H1 (cell line): ENCODE measurements at regions not wholly inside any gene's neighbourhood (a gene's known extent, or its start where the extent isn't known, plus 50 kb on each side); places are given as distances from the start of the nearest gene placed in this dataset.

Experiments used
- CTCF ChIA-PET: fragments of 300-600 bp; sonication (Branson Sonifier 250); formaldehyde crosslinking; loops from one replicate; lab custom pipeline; 2021; ENCODE audit not compliant: partially characterized antibody; lab: Charles Lee
- POLR2A ChIA-PET: fragments of 300-600 bp; sonication (Branson Sonifier 250); formaldehyde crosslinking; loops from one replicate; lab custom pipeline; 2021; ENCODE audit warnings: inconsistent platforms; ENCODE audit not compliant: partially characterized antibody; lab: Charles Lee
- DNase-seq, 2 experiments: peaks; one replicate each; pipeline versions ENCODE4 v3.0.0 to v3.0.0-alpha.2; 2010 to 2022; ENCODE audit warnings: low spot score in 2 of 2, low read depth in 1 of 2, mixed read lengths in 1 of 2
- FAIRE-seq: peaks from 2 replicates; lab custom pipeline; 2011; peaks lifted over from hg19 to GRCh38; lab: Jason Lieb, UNC
- H2AFZ ChIP-seq: 2 replicates; pipeline ENCODE4 v1.8.1; 2012; ENCODE audit warnings: low read length, inconsistent platforms
- H2AK5ac ChIP-seq: 2 replicates; pipeline ENCODE4 v1.6.1; 2013; ENCODE audit warnings: low read depth, low read length
- H2BK120ac ChIP-seq: replicated peaks from 2 replicates; pipeline ENCODE3; 2013; ENCODE audit warnings: low read depth, low read length, inconsistent platforms
- H2BK12ac ChIP-seq: 2 replicates; pipeline ENCODE4 v1.6.1; 2013; ENCODE audit warnings: low read depth, low read length
- H2BK15ac ChIP-seq: 2 replicates; pipeline ENCODE4 v1.6.1; 2013; ENCODE audit warnings: low read length
- H2BK20ac ChIP-seq: 2 replicates; pipeline ENCODE4 v1.6.1; 2013; ENCODE audit warnings: low read length
- H2BK5ac ChIP-seq: 2 replicates; pipeline ENCODE4 v1.6.1; 2013; ENCODE audit warnings: low read depth, low read length
- H3K14ac ChIP-seq: 2 replicates; pipeline ENCODE4 v1.6.1; 2013; ENCODE audit warnings: inconsistent platforms; ENCODE audit not compliant: insufficient read length
- H3K18ac ChIP-seq: 2 replicates; pipeline ENCODE4 v1.6.1; 2013; ENCODE audit warnings: low read length; ENCODE audit errors: extremely low read depth
- H3K23ac ChIP-seq: 2 replicates; pipeline ENCODE4 v1.6.1; 2013; ENCODE audit warnings: inconsistent platforms; ENCODE audit not compliant: insufficient read length
- H3K23me2 ChIP-seq: 2 replicates; pipeline ENCODE4 v1.6.1; 2013; ENCODE audit warnings: low read depth, low read length
- H3K27ac ChIP-seq: 2 replicates; pipeline ENCODE4 v1.6.1; 2011; ENCODE audit warnings: low read depth, low read length, inconsistent platforms
- H3K27me3 ChIP-seq, 4 experiments: replicated peaks in 1 of 4; 1 replicate in 1 of 4; 2 replicates in 3 of 4; pipeline versions ENCODE4 v1.6.1 to v1.8.1; 2011 to 2013; ENCODE audit warnings: low read length in 3 of 4, mild to moderate bottlenecking in 3 of 4, inconsistent platforms in 2 of 4, mixed read lengths in 2 of 4, moderate library complexity in 1 of 4; ENCODE audit not compliant: control insufficient read depth in 3 of 4, insufficient read depth in 3 of 4; ENCODE audit errors: extremely low read depth in 1 of 4
- H3K36me3 ChIP-seq, 4 experiments: 2 replicates each; pipeline versions ENCODE4 v1.6.1 to v1.8.1; 2011 to 2013; ENCODE audit warnings: mild to moderate bottlenecking in 4 of 4, low read length in 3 of 4, moderate library complexity in 2 of 4, control low read depth in 1 of 4, inconsistent platforms in 1 of 4; ENCODE audit not compliant: insufficient read depth in 4 of 4, control insufficient read depth in 2 of 4
- H3K4ac ChIP-seq: replicated peaks from 2 replicates; pipeline ENCODE3; 2013; ENCODE audit warnings: low read length, low read depth, mixed read lengths, inconsistent platforms; ENCODE audit not compliant: insufficient read length
- H3K4me1 ChIP-seq, 4 experiments: replicated peaks in 1 of 4; 1 replicate in 1 of 4; 2 replicates in 3 of 4; pipeline versions ENCODE4 v1.6.1 to v1.8.1; 2011 to 2013; ENCODE audit warnings: low read length in 3 of 4, inconsistent platforms in 2 of 4, mixed read lengths in 1 of 4; ENCODE audit not compliant: insufficient read depth in 4 of 4, control insufficient read depth in 3 of 4
- H3K4me2 ChIP-seq, 2 experiments: 2 replicates each; pipeline versions ENCODE4 v1.6.1 to v1.8.1; 2011 to 2013; ENCODE audit warnings: low read depth in 2 of 2, low read length in 2 of 2, control low read depth in 1 of 2, inconsistent platforms in 1 of 2, mild to moderate bottlenecking in 1 of 2; ENCODE audit not compliant: insufficient read depth in 1 of 2
- H3K4me3 ChIP-seq, 4 experiments: fragments of 200-600, 300-600 bp in 1 of 4; sonication (generic), shearing (Covaris generic), sonication (Bioruptor Twin) in 1 of 4; 2 replicates each; pipeline versions ENCODE4 v1.5.1 to v1.8.1; 2011 to 2016; ENCODE audit warnings: low read length in 4 of 4, low read depth in 3 of 4, control low read depth in 2 of 4, inconsistent platforms in 2 of 4, mild to moderate bottlenecking in 2 of 4, mixed read lengths in 1 of 4, moderate library complexity in 1 of 4; ENCODE audit not compliant: insufficient read depth in 2 of 4; ENCODE audit errors: extremely low read depth in 1 of 4
- H3K56ac ChIP-seq: replicated peaks from 2 replicates; pipeline ENCODE3; 2013; ENCODE audit warnings: low read depth, mild to moderate bottlenecking, mixed read lengths, low read length, inconsistent platforms; ENCODE audit not compliant: insufficient read length
- H3K79me1 ChIP-seq: 2 replicates; pipeline ENCODE4 v1.6.1; 2013; ENCODE audit warnings: low read depth, low read length, control low read depth
- H3K79me2 ChIP-seq, 2 experiments: 2 replicates each; pipeline versions ENCODE4 v1.6.1 to v1.8.1; 2012 to 2013; ENCODE audit warnings: low read length in 2 of 2, mild to moderate bottlenecking in 2 of 2, inconsistent platforms in 1 of 2; ENCODE audit not compliant: insufficient read depth in 2 of 2, control insufficient read depth in 1 of 2
- H3K9ac ChIP-seq, 4 experiments: replicated peaks in 1 of 4; 1 replicate in 1 of 4; 2 replicates in 3 of 4; pipeline versions ENCODE4 v1.6.1 to v1.8.1; 2011 to 2013; ENCODE audit warnings: low read depth in 3 of 4, low read length in 3 of 4, control low read depth in 2 of 4, mild to moderate bottlenecking in 2 of 4, moderate library complexity in 2 of 4, inconsistent platforms in 1 of 4; ENCODE audit errors: extremely low read depth in 1 of 4
- H3K9me3 ChIP-seq, 2 experiments: 2 replicates each; pipeline versions ENCODE4 v1.6.1 to v1.8.1; 2012 to 2013; ENCODE audit warnings: mild to moderate bottlenecking in 2 of 2, moderate library complexity in 2 of 2, control low read depth in 1 of 2, inconsistent platforms in 1 of 2, low read depth in 1 of 2, low read length in 1 of 2, mixed read lengths in 1 of 2; ENCODE audit not compliant: insufficient read depth in 2 of 2
- H4K20me1 ChIP-seq, 2 experiments: replicated peaks in 1 of 2; 2 replicates each; pipeline versions ENCODE3 to v1.8.1; 2011 to 2013; ENCODE audit warnings: inconsistent platforms in 2 of 2, low read length in 2 of 2, mild to moderate bottlenecking in 1 of 2; ENCODE audit not compliant: insufficient read depth in 2 of 2, control insufficient read depth in 1 of 2
- H4K5ac ChIP-seq: 2 replicates; pipeline ENCODE4 v1.6.1; 2013; ENCODE audit warnings: low read length, low read depth, mixed read lengths, inconsistent platforms; ENCODE audit not compliant: insufficient read length
- H4K8ac ChIP-seq: 2 replicates; pipeline ENCODE4 v1.8.0; 2013; ENCODE audit warnings: mild to moderate bottlenecking, moderate library complexity, low read length, inconsistent platforms; ENCODE audit not compliant: insufficient read depth; ENCODE audit errors: extremely low read depth
- H4K91ac ChIP-seq: replicated peaks from 2 replicates; pipeline ENCODE3; 2013; ENCODE audit warnings: low read length, mixed read lengths, inconsistent platforms; ENCODE audit not compliant: insufficient read length
- ASH2L ChIP-seq: fragments of 200-600, 300-600 bp; sonication (generic); IDR thresholded peaks from one replicate; pipeline ENCODE4 v1.7.1; 2017; ENCODE audit warnings: low read length
- CREB1 ChIP-seq: IDR thresholded peaks from 2 replicates; pipeline ENCODE4 v1.6.1; 2012; ENCODE audit warnings: inconsistent platforms
- CTBP2 ChIP-seq: IDR thresholded peaks from 2 replicates; pipeline ENCODE4 v1.7.0; 2011; ENCODE audit warnings: borderline replicate concordance, mild to moderate bottlenecking, moderate library complexity, mixed read lengths, low read length; ENCODE audit not compliant: insufficient read depth, insufficient read length
- EZH2 ChIP-seq: fragments of 200-600 bp; sonication (generic); IDR thresholded peaks from 2 replicates; pipeline ENCODE4 v1.7.1; 2012; ENCODE audit warnings: low read depth, mild to moderate bottlenecking, moderate library complexity, low read length, inconsistent platforms; ENCODE audit not compliant: severe bottlenecking
- FOSL1 ChIP-seq: IDR thresholded peaks from 2 replicates; pipeline ENCODE4 v1.6.1; 2011; ENCODE audit warnings: mild to moderate bottlenecking, low read depth, low read length, moderate library complexity; ENCODE audit not compliant: insufficient read depth
- MAX ChIP-seq: IDR thresholded peaks from 2 replicates; pipeline ENCODE4 v1.6.1; 2012; ENCODE audit warnings: inconsistent platforms
- PHF8 ChIP-seq: fragments of 200-600 bp; sonication (generic); conservative IDR thresholded peaks from 2 replicates; pipeline ENCODE4 v1.7.1; 2012; ENCODE audit warnings: low read depth, mild to moderate bottlenecking, inconsistent platforms, low read length, moderate library complexity
- SRF ChIP-seq: IDR thresholded peaks from 2 replicates; pipeline ENCODE4 v1.6.1; 2011; ENCODE audit warnings: mild to moderate bottlenecking, low read depth, low read length, moderate library complexity
- SUZ12 ChIP-seq: fragments of 200-600 bp; sonication (generic); IDR thresholded peaks from 2 replicates; pipeline ENCODE4 v1.6.1; 2012; ENCODE audit warnings: mild to moderate bottlenecking, inconsistent platforms, low read length, moderate library complexity, mixed read lengths
- YY1 ChIP-seq: IDR thresholded peaks from 2 replicates; pipeline ENCODE4 v1.6.1; 2011; ENCODE audit warnings: low read depth, mild to moderate bottlenecking, low read length
- WGBS, 2 experiments: shearing (Covaris generic) in 1 of 2; methylation state at CpG; one replicate each; pipeline versions ENCODE4 v1.1.6 to v1.1.7; 2013 to 2015; ENCODE audit warnings: low lambda C conversion rate in 2 of 2, mixed read lengths in 2 of 2, inconsistent platforms in 1 of 2, low coverage in 1 of 2, missing lambda C conversion rate in 1 of 2; ENCODE audit not compliant: insufficient replicate concordance in 2 of 2, insufficient coverage in 1 of 2, insufficient read length in 1 of 2; ENCODE audit errors: extremely low coverage in 1 of 2, missing lambda C conversion rate in 1 of 2; 5-methylcytosine and 5-hydroxymethylcytosine counted together
- TF ChIP-seq, protein P1 (sequence below), 3 experiments: IDR thresholded peaks; 1 replicate in 2 of 3; 2 replicates in 1 of 3; pipeline versions ENCODE4 v1.5.1 to v1.6.1; 2011; ENCODE audit warnings: low read length in 3 of 3, mild to moderate bottlenecking in 3 of 3, inconsistent platforms in 2 of 3, low read depth in 1 of 3, moderate library complexity in 1 of 3; ENCODE audit not compliant: insufficient read depth in 1 of 3; ENCODE audit errors: control extremely low read depth in 1 of 3

DNA sequence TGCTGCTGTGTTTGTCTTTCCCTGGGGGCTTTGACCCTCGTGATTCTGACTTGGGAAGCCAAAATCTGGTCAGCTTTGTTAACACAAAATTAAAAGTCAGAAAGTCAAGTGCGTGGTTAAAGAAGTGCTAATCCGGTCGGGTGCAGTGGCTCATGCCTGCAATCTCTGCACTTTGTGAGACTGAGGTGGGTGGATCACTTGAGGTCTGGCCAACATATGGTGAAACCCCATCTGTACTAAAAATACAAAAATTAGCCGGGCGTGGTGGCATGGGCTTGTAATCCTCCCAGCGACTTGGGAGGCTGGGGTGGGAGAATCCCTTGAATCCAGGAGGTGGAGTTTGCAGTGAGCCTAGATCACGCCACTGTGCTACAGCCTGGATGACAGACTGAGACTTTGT, 844.6 kb downstream of the VRK1 start:
- Histone ChIP-seq H4K5ac (no peak overlapping the region), H2BK12ac (no peak overlapping the region; the same call in 1 of the 2 replicates), H3K18ac (no peak overlapping the region)

More for the DNA sequence above, 844.6 kb downstream of the VRK1 start:
- Histone ChIP-seq H2BK5ac (no peak overlapping the region), H3K27me3 (no peaks in the 10 kb centered on the region), H2AK5ac (no peak overlapping the region), H3K4me1 (peaks cover 4 to 17% (median 10%) of the 10 kb centered on the region in 4 experiments; a peak in 6 of 7 replicates), H4K91ac (peak overlapping the region; percentile 19), H3K79me2 (no peaks in the 10 kb centered on the region), H3K9ac (peak overlapping the region in 1 of 4 experiments; percentile 13; a peak in 1 of 7 replicates), H3K9me3 (no peaks in the 10 kb centered on the region), H3K36me3 (no peaks in the 10 kb centered on the region), H2AFZ (0 out of 2 replicates have a peak overlapping the region, but pooled peaks have one; percentile 79), H4K8ac (no peak overlapping the region), H3K4ac (no peak overlapping the region), H3K27ac (no peak overlapping the region), H2BK120ac (no peak overlapping the region), H3K56ac (no peak overlapping the region), H3K23ac (no peak overlapping the region), H3K14ac (no peak overlapping the region), H4K20me1 (no peaks in the 10 kb centered on the region), H2BK20ac (0 out of 2 replicates have a peak overlapping the region, but pooled peaks have one; percentile 66), H3K79me1 (no peaks in the 10 kb centered on the region), H3K23me2 (no peaks in the 10 kb centered on the region; the same call in 1 of the 2 replicates), H3K4me2 (no peak overlapping the region), H3K4me3 (no peak overlapping the region), H2BK15ac (no peak overlapping the region)
- CTCF ChIA-PET: no interaction called here
- FAIRE-seq: no peak
- WGBS, 2 experiments: 80% methylated on average over 8 of the region's 8 CpGs; no CpG with 5 or more reads in 1 of the 2 experiments
- no peak for DNase-seq
- POLR2A ChIA-PET: no interaction called here
- TF ChIP-seq, protein P1, sequence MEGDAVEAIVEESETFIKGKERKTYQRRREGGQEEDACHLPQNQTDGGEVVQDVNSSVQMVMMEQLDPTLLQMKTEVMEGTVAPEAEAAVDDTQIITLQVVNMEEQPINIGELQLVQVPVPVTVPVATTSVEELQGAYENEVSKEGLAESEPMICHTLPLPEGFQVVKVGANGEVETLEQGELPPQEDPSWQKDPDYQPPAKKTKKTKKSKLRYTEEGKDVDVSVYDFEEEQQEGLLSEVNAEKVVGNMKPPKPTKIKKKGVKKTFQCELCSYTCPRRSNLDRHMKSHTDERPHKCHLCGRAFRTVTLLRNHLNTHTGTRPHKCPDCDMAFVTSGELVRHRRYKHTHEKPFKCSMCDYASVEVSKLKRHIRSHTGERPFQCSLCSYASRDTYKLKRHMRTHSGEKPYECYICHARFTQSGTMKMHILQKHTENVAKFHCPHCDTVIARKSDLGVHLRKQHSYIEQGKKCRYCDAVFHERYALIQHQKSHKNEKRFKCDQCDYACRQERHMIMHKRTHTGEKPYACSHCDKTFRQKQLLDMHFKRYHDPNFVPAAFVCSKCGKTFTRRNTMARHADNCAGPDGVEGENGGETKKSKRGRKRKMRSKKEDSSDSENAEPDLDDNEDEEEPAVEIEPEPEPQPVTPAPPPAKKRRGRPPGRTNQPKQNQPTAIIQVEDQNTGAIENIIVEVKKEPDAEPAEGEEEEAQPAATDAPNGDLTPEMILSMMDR (IDR thresholded peaks at IDR 0.05; ENCODE audit: control extremely low read depth in 1 of 3, insufficient read depth in 1 of 3, low read depth in 1 of 3, low read length in 3 of 3): no peak
- TF ChIP-seq SUZ12: no peak
- TF ChIP-seq SRF: no peak
- no peak for TF ChIP-seq YY1
- no peak for TF ChIP-seq EZH2
- TF ChIP-seq CREB1: no peak
- TF ChIP-seq CTBP2: no peak
- no peak for TF ChIP-seq PHF8
- no peak for TF ChIP-seq ASH2L
- TF ChIP-seq MAX: no peak
- TF ChIP-seq FOSL1: no peak
